ENCODE measurements at regions not wholly inside any gene's neighbourhood (a gene's known extent, or its start where the extent isn't known, plus 50 kb on each side); places are given as distances from the start of the nearest gene placed in this dataset.

- no peak overlapping the region for H2AK5ac ChIP-seq (ENCODE audit: insufficient read length, low read length)
- H3K4me3 Mint-ChIP-seq = no peak overlapping the region
- DNase-seq = no peak
- no peak overlapping the region for H2BK20ac ChIP-seq (ENCODE audit: low read depth, low read length, poor library complexity, severe bottlenecking)
- H4K8ac ChIP-seq (replicated peaks; ENCODE audit: insufficient read length, low read depth, low read length) = no peak overlapping the region
- H4K20me1 ChIP-seq (ENCODE audit: control insufficient read depth, insufficient read depth, insufficient read length) = no peaks in the 10 kb centered on the region
- H3K23me2 ChIP-seq (ENCODE audit: insufficient read length, low read depth, low read length, poor library complexity, severe bottlenecking) = no peaks in the 10 kb centered on the region
- H4K5ac ChIP-seq (ENCODE audit: insufficient read length, low read depth, low read length) = no peak overlapping the region
- H3K27me3 Mint-ChIP-seq (ENCODE audit: low read depth) = no peaks in the 10 kb centered on the region; the same call in 1 of the 2 replicates
- H3K18ac ChIP-seq (ENCODE audit: insufficient read length, low read depth, low read length) = no peak overlapping the region
- no peak overlapping the region for H3K27ac Mint-ChIP-seq
- no peak overlapping the region for H3K56ac ChIP-seq (ENCODE audit: insufficient read length, low read depth, low read length)
- H2BK5ac ChIP-seq (ENCODE audit: insufficient read length, low read length) = no peak overlapping the region
- no peaks in the 10 kb centered on the region for H3K4me1 ChIP-seq (ENCODE audit: insufficient read depth, low read length)
- H3K4ac ChIP-seq (ENCODE audit: low read depth, low read length) = no peak overlapping the region
- H3K14ac ChIP-seq (ENCODE audit: insufficient read depth, low read length) = no peak overlapping the region
- no peak overlapping the region for H4K91ac ChIP-seq (ENCODE audit: insufficient read length, low read depth, low read length)
- H3K23ac ChIP-seq (ENCODE audit: insufficient read length, low read depth, low read length) = no peak overlapping the region
- H3K9me3 Mint-ChIP-seq = peaks cover 2 to 10% of the 10 kb centered on the region in 2 experiments; a peak in 2 of 5 replicates
- H3K4me1 Mint-ChIP-seq = no peaks in the 10 kb centered on the region
- peaks cover 0 to 2% (median 0%) of the 10 kb centered on the region in 3 experiments; a peak in 2 of 7 replicates for H3K36me3 Mint-ChIP-seq (ENCODE audit: insufficient read depth in 1 of 3, low read depth in 3 of 3)
- no peak overlapping the region for H2BK15ac ChIP-seq (ENCODE audit: low read depth, low read length)
- no peak overlapping the region for H2AFZ ChIP-seq (ENCODE audit: low read length)
- H3K27ac ChIP-seq (ENCODE audit: insufficient read length, low read depth, low read length) = no peak overlapping the region
- H2BK120ac ChIP-seq (ENCODE audit: low read depth, low read length, poor library complexity, severe bottlenecking) = no peak overlapping the region
- H3K4me2 ChIP-seq (ENCODE audit: insufficient read depth, insufficient read length, low read length) = no peak overlapping the region
- no CpG with 5 or more reads among the region's 1 CpG for WGBS (ENCODE audit: extremely low coverage, insufficient read length, low lambda C conversion rate)
- H3K79me1 ChIP-seq (ENCODE audit: insufficient read depth, low read depth, low read length, poor library complexity, severe bottlenecking) = no peaks in the 10 kb centered on the region
- no peak for TF ChIP-seq CTCF (conservative IDR thresholded peaks at IDR 0.05)
- no peak overlapping the region for H3K9ac ChIP-seq (ENCODE audit: extremely low read depth, insufficient read length, low read length)
- H2BK12ac ChIP-seq (ENCODE audit: insufficient read length, low read depth, low read length) = no peak overlapping the region
- H3K9me3 ChIP-seq (ENCODE audit: control insufficient read depth, low read depth, low read length) = no peaks in the 10 kb centered on the region
- no peak overlapping the region for H3T11ph ChIP-seq (ENCODE audit: low read length)
- H3K27me3 ChIP-seq (ENCODE audit: insufficient read depth, low read length) = no peaks in the 10 kb centered on the region
- H3K79me2 ChIP-seq (ENCODE audit: insufficient read depth, low read length) = no peaks in the 10 kb centered on the region
Measured at GRCh38 chr10:33920351-33920750, 585.9 kb upstream of the NRP1 start.

All from H9 (cell line).